ENCODE measurements at regions not wholly inside any gene's neighbourhood (a gene's known extent, or its start where the extent isn't known, plus 50 kb on each side); places are given as distances from the start of the nearest gene placed in this dataset.

DNA sequence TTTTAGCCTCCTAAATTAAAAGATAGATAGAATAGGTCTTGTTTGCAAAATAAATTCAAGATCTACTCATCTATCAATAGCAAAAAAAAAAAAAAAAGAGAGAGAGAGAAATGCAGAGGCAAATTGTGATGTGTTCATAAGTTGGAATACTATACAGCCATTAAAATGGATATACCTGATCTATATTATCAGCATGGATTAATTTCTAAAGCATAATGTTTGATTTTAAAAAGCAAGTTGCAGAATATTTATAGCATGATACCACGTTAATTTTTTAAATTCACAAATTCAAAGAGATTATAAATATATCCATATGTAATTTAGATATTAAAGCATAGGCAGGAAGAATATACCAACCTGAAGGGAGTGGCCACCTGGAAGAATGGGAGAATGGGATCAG lies 114.9 kb upstream of the PTPRT start:
- DNase-seq: no peak

DNA sequence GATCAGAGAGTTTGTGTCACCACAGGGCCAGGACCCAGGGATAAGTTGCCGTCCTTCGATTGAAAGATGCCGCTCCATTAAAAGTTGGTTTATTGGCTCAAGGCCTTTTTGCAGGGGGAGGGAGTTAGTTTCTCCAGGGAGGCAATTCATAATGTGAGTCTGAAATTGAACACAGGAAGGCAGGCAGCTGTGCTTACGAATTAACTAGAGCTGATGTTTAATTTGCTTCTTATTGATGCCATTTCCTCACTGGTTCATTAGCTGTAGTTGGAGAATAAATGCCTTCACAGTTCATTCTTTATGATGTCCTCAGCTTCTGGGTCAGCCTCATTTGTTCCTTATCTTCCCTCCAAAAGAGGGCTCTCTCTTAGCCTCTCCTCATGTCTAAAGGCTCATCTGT lies 113.2 kb upstream of the PTPRT start:
- no peak for DNase-seq

DNA sequence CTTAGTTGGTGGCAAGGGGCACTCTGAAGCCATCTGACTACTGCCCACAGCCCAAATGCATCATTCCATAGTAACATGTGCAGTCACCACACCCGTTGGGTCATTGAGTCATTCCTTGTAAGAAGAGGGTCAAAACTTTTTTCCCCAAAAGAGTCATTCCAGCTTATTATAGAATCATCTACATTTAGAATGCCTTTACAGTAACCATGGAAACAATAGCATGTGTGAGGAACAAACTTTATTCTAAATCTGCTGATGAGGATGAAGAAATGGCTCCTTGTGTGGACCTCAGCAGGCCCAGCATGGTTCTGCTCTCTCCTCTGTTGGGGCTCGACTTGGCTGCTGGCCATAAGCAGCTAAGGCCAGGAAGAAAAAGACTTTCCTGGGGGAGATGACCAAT lies 111.2 kb upstream of the PTPRT start:
- no peak for DNase-seq

DNA sequence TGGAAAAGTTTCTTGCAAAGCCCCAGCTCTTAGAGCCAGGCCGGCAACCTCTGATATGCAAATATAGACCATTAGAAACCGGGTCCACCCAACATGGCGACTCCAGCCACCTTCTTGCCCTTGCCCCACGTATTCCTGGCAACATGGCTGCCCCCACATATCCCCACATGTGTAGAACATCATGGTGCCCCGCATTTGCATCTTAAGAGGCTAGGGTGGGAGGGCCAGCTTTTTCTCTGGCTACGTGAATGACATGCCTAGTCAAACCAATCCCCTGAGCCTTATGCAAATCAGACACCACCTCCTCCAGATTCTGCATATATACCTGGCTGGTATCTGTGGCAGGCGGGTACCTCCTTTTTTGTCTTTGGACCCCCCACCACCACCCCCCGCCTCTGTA lies 106.1 kb upstream of the PTPRT start:
- DNase-seq: no peak

DNA sequence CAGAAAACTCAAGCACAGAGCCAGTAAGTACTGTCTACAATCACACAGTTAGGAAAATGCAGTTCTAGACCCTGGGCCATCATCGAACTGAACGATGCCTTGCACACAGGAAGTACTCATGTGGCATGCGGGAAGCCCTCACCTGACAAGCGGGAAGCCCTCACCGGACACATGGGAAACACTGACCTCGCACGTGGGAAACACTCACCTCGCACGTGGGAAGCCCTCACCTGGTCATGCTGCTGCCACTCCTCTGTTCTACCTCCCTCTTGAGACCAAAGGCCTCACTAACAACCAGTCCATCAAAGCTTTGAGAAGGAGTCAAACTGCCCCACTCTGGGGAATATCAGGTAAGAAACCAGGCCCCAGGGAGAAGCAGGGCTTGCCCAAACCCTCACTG lies 105.6 kb upstream of the PTPRT start:
- DNase-seq: no peak

DNA sequence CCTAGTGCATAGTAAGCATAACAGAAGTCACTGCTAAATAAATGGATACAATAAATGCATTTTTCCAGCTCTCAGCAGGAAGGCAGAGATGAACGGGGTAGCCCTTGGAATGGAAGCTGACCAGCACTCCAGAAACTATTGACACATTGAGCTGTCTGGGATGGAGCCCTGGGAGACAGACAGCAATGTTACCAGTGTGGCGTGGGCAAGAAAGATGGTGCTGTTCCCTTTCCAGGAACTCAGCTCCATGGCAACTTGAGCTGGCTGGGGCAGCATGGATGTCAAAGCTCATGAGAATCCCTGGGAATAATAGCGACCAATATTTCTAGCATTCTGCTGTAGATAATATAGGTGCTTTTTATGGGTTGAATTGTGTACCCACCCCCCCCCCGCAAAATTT lies 104.3 kb upstream of the PTPRT start:
- no peak for DNase-seq

DNA sequence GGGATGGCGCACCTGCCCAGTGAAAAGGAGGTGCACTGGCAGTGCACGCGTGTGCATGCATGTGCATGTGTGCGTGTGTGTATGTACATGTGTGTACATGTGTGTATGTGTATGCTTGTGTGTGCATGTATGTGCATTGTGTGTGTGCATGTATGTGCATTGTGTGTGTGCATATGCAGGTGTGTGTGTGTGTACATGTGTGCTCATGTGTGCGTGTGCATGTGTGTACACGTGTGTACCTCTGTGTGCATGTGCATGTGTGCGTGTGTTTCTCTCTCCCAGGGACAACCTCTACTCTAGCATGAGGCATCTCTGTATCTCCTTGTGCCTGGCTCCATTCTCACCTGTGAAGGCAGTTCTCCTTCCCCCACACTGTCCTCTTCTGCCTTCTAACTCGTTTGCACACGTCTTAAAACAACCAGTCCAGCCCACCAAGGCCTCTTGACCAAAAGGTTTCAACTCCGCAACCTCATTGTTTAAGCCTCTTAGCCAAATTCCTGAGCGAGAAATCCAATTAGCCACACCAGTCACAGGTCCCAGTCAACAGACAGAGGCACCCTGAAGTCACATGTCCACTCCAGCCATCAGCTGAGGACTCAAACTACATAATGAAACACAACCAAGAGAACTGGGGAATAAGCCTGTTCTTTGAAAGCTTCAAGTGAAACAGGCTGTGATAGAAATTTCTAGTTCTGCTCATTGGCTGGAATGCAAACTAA lies 103.5 kb upstream of the PTPRT start:
- DNase-seq: no peak

DNA sequence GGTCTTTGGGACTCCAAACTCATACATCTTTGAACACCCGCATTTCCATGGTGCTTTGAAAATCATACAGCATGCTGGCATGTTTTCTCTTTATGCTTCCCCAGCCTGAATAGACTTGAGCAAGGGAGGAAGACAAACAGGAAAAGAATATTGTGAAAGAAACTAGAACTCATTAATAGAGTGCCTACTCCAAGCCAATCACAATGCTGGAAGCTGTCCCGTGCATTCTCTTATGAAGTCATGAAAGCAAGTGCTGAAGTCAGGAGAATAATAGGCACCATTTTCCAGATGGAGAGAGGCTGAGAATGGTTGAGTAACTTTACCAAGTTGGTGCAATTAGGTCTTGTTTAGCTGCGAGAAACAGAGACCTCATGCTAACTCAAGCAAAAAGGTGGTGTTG lies 102.5 kb upstream of the PTPRT start:
- no peak for DNase-seq

DNA sequence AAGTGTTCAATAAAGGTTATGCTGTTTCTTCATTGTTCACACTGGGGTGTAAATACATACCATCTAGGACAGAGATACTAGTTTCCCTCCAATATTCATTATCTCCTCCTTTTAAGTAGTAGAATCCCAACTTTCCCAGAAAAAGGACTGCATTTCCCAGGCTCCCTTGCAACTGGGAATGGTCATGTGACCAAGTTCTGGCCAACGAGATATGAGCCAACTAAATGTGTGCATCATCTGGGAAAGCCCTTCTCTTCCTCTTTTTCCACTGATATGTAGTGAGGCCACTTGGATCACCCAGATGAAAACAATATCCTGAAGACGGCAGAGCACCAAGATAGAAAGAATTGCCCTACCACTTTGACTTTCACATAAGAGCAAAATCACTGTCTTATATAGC lies 97.9 kb upstream of the PTPRT start:
- DNase-seq: no peak

DNA sequence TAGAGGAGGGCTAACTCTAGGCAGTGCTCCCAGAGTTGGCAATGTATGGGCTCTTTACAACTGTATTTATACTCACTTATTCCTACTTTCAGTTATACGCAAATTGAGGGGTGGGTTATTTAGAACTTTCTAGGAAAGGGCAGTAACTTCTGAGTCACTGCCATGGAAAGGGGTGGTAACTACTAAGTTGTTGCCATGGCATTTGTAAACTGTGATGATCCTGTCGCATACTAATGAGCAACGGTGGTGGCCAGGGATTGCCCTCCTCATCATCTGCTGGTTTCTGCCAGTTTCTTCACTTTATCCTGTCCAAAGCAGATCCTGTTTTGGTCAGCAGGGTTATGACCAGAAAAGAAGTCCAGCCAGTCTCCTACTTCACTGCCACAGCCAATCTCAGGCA lies 95.5 kb upstream of the PTPRT start:
- DNase-seq: no peak

DNA sequence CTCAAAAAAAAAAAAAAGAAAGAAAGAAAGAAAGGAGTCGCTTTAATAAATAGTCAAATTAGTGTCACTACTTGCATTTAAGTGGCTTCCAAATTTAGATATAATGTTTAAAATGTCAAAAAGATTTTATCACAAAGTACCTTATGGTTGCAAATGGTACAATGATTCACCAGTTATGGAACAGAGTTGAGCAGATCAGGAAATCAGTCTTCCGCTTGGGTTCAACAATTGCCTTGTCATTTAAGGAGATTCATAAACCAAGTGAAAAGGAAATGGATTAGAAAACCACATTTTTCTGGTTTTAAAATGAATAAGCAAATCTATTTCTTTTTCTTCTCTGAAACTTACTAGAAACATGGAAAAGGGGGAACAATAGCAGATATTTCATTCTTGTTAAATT lies 94.8 kb upstream of the PTPRT start:
- DNase-seq: no peak

DNA sequence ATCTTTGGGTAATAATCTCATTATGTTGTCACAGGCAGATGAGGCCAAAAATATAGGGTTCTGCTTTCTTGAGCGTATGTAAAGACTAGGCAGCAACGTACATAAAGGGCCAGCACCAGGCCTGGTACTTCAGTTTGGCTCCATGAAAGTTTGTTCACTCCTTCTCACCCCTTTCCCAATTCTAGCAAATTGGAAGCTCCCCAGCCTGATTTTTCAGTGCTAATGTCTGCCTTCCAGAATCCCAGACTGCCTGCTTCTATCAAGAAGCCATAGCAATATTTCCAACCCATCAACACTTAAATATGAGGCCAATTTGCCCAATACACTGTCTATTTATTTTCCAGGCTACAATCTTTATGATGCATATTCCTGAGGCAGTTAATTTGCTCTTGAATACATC lies 93.4 kb upstream of the PTPRT start:
- no peak for DNase-seq

DNA sequence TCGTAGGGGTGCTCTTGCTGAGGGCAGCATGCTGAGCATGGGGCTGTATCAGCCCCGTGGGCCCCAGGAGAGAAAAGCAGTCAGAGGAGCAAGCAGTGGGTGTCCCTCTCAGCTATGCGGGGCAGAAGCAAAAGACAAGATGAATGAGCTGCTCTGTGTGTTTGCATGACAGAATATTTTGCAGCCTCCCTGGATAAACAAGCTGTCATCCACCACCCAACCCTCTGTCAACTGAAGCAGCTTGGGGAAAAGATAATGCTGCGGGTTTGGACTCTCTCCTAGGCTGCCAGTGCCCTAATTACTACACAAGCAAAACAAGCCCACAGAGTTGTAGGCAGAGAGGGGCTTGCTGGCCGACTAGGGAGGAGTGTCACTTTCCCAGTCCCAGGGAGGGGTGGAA lies 82.3 kb upstream of the PTPRT start:
- no peak for DNase-seq

DNA sequence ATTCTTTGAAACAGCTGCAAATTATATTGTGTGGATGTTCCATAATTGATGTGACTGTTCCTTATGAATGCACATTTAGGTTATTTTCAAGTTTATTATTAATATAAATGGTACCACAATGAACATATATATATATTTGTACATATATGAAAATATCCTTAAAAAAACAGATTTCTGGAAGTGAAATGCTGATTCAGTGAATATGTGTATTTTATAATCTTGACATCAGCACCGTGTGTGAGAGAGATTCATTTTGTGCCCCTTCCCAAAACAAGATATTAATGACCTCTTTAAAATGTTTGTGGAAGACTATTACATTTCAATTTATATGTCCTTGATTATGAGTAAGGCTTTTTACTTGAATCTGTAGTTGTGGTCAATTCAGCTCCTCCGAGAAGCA lies 75.7 kb upstream of the PTPRT start:
- no peak for DNase-seq

DNA sequence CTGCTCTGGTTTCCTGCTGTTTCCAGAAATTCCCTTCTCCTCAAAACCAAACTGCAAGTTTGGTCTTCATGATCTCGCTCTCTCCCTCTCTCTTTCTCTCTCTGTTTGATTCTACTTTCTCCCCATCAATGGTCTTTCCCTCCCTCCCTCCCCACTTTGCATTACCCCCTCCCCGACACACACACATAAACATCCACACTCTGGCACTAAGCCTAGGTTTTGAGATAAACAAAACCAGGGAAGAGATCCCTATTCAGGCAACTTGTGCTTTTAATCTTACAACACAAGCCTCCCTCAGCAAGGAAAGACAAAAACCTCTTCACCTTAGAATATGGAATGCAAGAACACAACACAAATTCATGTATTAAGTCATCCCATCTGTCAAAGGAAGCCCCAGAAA lies 73.5 kb upstream of the PTPRT start:
- no peak for DNase-seq

DNA sequence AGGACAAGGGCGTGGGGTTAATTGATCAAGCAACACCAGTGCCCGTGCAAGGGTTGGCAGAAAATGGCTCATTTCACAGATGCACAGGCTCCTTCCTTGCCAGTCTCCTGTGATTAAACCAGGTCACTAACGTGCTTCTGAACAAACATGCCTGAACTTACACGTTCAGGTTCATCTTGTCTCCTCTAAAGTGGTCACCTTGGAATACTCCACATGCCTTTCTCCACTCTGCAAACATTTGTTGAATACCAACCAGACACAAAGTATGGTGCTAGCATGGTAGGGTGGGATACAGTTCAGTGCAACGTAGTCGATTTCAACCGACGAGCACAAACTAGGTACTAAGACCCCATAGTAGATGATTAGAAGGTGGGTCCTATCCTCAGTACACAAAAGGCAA lies 72.6 kb upstream of the PTPRT start:
- DNase-seq: no peak

DNA sequence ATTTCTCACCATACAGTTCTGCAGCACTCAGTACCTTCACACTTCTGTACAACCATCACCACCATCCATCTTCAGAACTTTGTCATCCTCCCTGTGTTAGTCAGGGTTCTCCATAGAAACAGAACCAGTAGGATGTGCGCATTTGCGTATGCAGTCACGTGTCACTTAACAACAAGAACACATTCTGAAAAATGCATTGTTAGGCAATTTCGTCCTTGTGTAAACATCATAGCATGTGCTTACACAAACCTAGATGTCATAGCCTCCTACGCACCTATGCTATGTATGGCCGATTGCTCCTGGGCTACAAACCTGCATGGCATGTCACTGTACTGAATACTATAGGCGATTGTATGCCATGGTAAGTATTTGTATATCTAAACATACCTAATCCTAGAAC lies 66.2 kb upstream of the PTPRT start:
- no peak for DNase-seq

DNA sequence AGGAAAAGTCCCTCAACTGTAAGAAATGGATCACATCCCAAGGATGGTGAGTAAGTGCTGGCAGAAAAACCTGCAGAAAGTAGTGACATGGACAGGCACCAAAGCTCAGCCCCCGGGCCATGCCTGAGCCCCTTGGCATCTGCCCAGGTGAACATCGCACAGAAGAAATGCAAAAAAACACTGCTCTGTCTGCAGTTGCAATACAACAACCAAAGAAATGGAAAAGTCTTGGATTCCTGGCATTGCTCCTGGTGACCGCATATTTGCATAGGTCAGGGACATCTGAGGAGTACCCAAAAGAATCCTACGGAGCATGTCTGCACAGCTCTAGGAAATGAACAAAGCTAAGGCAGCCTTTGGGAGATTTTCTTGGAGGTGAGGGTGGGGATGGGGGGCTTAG lies 63.1 kb upstream of the PTPRT start:
- no peak for DNase-seq

DNA sequence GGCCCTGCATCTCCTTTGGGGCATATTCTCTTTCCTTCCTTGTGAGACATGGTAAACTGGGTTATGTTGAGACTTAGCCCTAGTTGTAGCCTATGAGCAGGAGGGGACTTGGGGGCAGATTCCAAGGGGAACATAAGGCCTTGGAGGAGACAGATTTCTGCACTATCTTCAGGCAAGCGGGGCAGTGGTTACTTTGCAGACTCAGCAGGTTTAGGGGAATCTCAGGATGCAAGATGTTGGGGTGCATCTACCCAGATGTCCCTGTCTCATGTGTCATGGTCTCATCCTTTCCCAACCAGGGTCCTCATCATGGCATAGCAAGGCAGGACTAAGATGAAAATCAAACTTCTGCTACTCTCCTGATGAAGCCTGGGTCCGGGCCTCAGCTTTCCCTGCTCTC lies 58.6 kb upstream of the PTPRT start:
- DNase-seq: no peak

DNA sequence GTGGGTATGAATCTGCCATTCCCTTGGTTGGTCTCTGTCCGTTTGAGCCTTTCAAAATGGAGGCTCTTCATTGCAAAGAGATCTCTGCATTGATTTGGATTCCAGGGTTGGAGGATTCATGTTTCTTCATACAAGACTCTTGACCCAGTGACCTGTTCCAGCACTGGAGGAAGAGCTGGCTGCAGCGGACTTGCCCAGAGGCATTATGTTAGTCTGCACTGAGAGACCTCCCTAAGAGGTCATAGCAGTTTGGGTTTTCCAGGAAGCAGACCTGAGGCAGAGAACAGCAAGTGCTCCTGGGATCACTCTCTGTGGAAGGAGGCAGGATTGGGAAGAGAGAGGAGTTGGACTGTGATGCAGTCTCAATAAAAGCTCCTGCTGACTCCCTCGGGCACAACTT lies 57.7 kb upstream of the PTPRT start:
- no peak for DNase-seq

DNA sequence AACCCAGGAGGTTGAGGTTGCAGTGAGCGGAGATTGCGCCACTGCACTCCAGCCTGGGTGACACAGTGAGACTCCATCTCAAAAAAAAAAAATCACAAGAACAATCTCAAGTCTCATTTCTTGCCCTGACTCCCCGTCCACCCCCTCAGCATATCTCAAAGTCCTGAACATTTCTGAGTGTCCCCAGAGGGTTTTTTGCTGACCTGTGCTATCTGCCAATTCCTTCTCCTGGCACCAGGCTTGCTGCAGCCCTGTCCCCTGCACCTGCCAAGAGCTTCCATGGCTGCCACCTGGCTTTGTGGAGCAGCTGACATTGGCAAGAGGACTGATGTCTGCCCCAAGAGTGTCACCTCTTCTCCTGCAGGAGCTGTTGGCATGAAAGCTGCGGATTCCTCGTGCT lies 54.9 kb upstream of the PTPRT start:
- DNase-seq: no peak

DNA sequence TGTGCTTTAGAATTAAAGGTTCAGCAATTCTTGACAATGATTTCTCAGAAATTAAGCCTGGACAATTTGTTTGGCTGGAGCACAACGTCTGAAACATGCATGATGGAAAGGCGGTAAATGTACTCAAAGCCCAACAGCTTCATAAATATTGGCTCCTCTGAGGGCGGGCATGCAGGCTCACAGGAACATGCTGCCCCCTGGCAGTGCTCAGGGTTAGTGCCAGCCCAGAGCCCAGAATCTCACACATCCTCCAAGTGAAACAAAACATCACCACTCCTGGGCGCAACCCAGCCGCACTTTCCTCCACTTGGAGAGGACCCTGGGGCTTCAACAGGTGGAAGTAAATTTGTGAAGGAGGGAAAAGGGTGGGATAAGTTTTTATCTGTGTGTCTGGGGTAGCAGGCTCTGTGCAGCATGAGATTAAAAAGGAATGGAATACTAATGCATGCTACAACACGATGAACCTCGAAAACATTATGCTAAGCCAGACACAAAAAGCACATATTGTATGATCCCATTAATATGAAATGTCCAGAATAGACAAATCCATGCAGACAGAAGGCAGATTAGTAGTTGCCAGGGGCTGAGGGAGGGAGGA lies 54.1 kb upstream of the PTPRT start:
- no peak for DNase-seq

DNA sequence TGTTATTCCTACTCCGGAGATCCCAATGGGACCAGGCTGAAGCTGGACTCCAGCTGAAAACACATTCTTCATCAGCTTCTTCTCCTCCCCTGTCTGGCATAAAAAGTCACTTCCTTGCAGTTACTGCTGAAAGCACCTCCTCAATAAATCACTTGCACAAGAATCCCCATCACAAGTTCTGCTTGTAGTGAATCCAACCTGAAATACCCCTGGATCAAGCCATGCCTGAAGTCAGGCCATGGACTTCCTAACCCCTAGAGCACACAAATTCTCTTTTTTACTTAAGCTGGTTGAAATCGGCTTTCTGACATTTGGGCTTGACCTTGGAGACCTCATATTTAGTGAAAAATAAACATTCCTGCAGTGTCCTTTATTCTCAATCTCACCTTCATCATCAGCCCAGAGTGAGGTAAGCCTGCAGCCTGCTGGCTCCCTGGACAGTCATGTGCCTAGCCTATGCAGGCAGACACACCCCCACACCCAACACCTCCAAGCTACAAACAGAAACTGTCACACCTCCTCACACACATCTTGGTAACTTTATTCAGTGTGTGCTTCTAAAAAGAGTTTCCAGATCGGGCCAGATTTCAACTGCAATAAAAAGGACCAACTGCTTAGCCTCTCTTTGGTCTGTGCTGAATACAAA lies 51.5 kb upstream of the PTPRT start:
- no peak for DNase-seq

Data from hindlimb muscle (tissue), 1 donor.